Activated gamma-delta T cell treated with anti-CD3 and anti-CD28 coated beads, Interleukin-2, amount 50 U/mL, for 16 hours (primary cell): ENCODE measurements at regions not wholly inside any gene's neighbourhood (a gene's known extent, or its start where the extent isn't known, plus 50 kb on each side); places are given as distances from the start of the nearest gene placed in this dataset.
"Not testable (repeated sequence)": the region's sequence is repeated elsewhere in the genome, so short reads cannot be mapped to it uniquely, and the experiment has no call there.

Source experiments
- DNase-seq: peaks from one replicate; pipeline ENCODE4 v3.0.0-alpha.2; 2020; ENCODE audit warnings: low read depth

DNA sequence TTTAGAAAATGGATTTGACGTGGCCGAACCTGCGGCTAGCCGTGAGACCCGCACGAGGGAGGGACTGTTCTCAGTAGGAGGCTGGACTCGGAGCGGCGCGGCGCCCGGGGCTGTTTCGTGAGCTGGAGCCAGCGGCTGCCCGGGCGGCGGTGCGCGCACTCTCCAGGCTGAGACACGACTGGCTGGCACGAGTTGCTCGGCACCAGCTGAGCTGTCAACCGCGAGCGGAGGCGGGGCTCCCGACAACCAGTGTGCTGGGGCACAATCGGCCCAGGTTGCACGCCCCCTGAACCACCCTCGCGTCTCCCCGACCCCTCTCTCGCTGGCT is 58.5 kb upstream of the NBPF26 start:
- not testable (repeated sequence) for DNase-seq

DNA sequence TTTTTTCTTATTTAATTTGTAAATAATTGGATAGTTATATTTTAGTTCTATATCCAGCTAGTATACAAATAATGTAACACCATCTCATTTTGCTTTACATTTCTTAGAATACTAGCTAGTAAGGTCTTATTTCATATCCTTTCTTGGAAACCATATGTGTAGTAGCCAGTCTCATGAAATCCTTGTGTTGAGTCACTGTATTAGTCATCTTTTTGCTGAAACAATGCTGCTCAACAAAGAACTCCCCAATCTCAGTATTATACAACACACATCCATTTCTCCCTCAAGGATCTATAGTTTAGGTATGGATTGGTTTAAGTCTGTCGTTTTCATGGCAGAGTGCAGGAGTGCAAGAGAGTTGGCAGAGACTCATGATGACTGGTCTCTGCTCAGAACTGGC is 55.6 kb upstream of the NBPF26 start:
- not testable (repeated sequence) for DNase-seq
